GM23338 (cell line): ENCODE measurements at regions not wholly inside any gene's neighbourhood (a gene's known extent, or its start where the extent isn't known, plus 50 kb on each side); places are given as distances from the start of the nearest gene placed in this dataset.

Experiments
- ATAC-seq: fragments of 200-7000 bp; cut with Tn5 transposase; 3 replicates; pipeline ENCODE4 v1.9.1; 2020
- DNase-seq: peaks from one replicate; pipeline ENCODE4 v3.0.0-alpha.2; 2015; ENCODE audit warnings: low spot score
- H2AFZ ChIP-seq: fragments of 200-600 bp; sonication (generic); 2 replicates; pipeline ENCODE4 v1.8.0; 2016; ENCODE audit warnings: antibody characterized with exemption, mild to moderate bottlenecking, moderate library complexity
- H3F3A ChIP-seq: fragments of 200-600 bp; sonication (generic); replicated peaks from 2 replicates; pipeline ENCODE4 v1.8.0; 2017; ENCODE audit warnings: antibody characterized with exemption, mixed run types, low read depth
- H3K27ac ChIP-seq: fragments of 200-600 bp; sonication (generic); 2 replicates; pipeline ENCODE4 v1.6.1; 2016; ENCODE audit warnings: low read depth
- H3K27me3 ChIP-seq: fragments of 200-600 bp; sonication (generic); 2 replicates; pipeline ENCODE4 v1.8.0; 2016; ENCODE audit warnings: mild to moderate bottlenecking, mixed run types, moderate library complexity; ENCODE audit not compliant: insufficient read depth
- H3K36me3 ChIP-seq: fragments of 200-600 bp; sonication (generic); 2 replicates; pipeline ENCODE4 v1.8.0; 2016; ENCODE audit warnings: mild to moderate bottlenecking; ENCODE audit not compliant: insufficient read depth
- H3K4me1 ChIP-seq: fragments of 200-600 bp; sonication (generic); 2 replicates; pipeline ENCODE4 v1.8.0; 2016; ENCODE audit warnings: mild to moderate bottlenecking, moderate library complexity; ENCODE audit not compliant: insufficient read depth
- H3K4me2 ChIP-seq: fragments of 200-600 bp; sonication (generic); 2 replicates; pipeline ENCODE4 v1.7.1; 2017; ENCODE audit warnings: mixed run types
- H3K4me3 ChIP-seq: fragments of 200-600 bp; sonication (generic); 2 replicates; pipeline ENCODE4 v1.6.1; 2016; ENCODE audit warnings: mixed run types
- H3K79me2 ChIP-seq: fragments of 200-600 bp; sonication (generic); replicated peaks from 2 replicates; pipeline ENCODE4 v1.8.0; 2017; ENCODE audit warnings: mild to moderate bottlenecking; ENCODE audit not compliant: insufficient read depth
- H3K9me2 ChIP-seq: fragments of 200-600 bp; sonication (generic); 2 replicates; pipeline ENCODE4 v1.8.0; 2017; ENCODE audit not compliant: insufficient read depth
- H4K20me1 ChIP-seq: fragments of 200-600 bp; sonication (generic); replicated peaks from 2 replicates; pipeline ENCODE4 v1.8.0; 2017; ENCODE audit warnings: mild to moderate bottlenecking; ENCODE audit not compliant: insufficient read depth
- H3K27ac Mint-ChIP-seq: 2 replicates; pipeline ENCODE4 v1.8.0; 2020; ENCODE audit warnings: inconsistent platforms, mild to moderate bottlenecking, moderate library complexity, mixed read lengths
- H3K27me3 Mint-ChIP-seq: 3 replicates; pipeline ENCODE4 v1.8.0; 2022; ENCODE audit warnings: low read depth, mild to moderate bottlenecking, moderate library complexity, mixed read lengths, inconsistent platforms; ENCODE audit not compliant: insufficient read depth, poor library complexity
- H3K36me3 Mint-ChIP-seq: 3 replicates; pipeline ENCODE4 v1.8.0; 2021; ENCODE audit warnings: low read depth, mild to moderate bottlenecking, inconsistent platforms, moderate library complexity, mixed read lengths
- H3K4me1 Mint-ChIP-seq: 3 replicates; pipeline ENCODE4 v1.8.0; 2020; ENCODE audit warnings: mild to moderate bottlenecking, inconsistent platforms, mixed read lengths
- H3K4me3 Mint-ChIP-seq: 3 replicates; pipeline ENCODE4 v1.8.0; 2021; ENCODE audit warnings: moderate library complexity, mild to moderate bottlenecking, inconsistent platforms, mixed read lengths
- H3K9me3 Mint-ChIP-seq: 3 replicates; pipeline ENCODE4 v1.8.0; 2020; ENCODE audit warnings: moderate library complexity, mild to moderate bottlenecking, inconsistent platforms, mixed read lengths
- CREB1 ChIP-seq: fragments of 250-450 bp; sonication (Bioruptor Pico); IDR thresholded peaks from 2 replicates; pipeline ENCODE4 v1.5.0; 2020; ENCODE audit warnings: low read depth, mild to moderate bottlenecking, moderate library complexity
- NANOG ChIP-seq: IDR thresholded peaks from 2 replicates; pipeline ENCODE4 v1.6.1; 2016; ENCODE audit warnings: antibody characterized with exemption, borderline replicate concordance
- POLR2AphosphoS5 ChIP-seq: IDR thresholded peaks from 2 replicates; pipeline ENCODE4 v1.6.1; 2016; ENCODE audit warnings: antibody characterized with exemption, low read depth
- REST ChIP-seq: IDR thresholded peaks from one replicate; pipeline ENCODE4 v1.6.1; 2018; ENCODE audit warnings: antibody characterized with exemption; ENCODE audit not compliant: unreplicated experiment
- STAT1 ChIP-seq: IDR thresholded peaks from one replicate; pipeline ENCODE4 v1.6.1; 2016; ENCODE audit warnings: antibody characterized with exemption; ENCODE audit not compliant: unreplicated experiment
- ZNF114 ChIP-seq: fragments of 250-450 bp; sonication (Bioruptor Pico); IDR thresholded peaks from 2 replicates; pipeline ENCODE4 v1.5.0; 2020; ENCODE audit warnings: mild to moderate bottlenecking, moderate library complexity
- ZNF331 ChIP-seq: fragments of 250-450 bp; sonication (Bioruptor Pico); IDR thresholded peaks from 2 replicates; pipeline ENCODE4 v1.5.0; 2020; ENCODE audit warnings: low read depth, mild to moderate bottlenecking, moderate library complexity
- ZNF462 ChIP-seq: fragments of 250-450 bp; sonication (Bioruptor Pico); IDR thresholded peaks from 2 replicates; pipeline ENCODE4 v1.5.0; 2020; ENCODE audit warnings: mild to moderate bottlenecking, moderate library complexity
- TF ChIP-seq, protein P1 (sequence below): IDR thresholded peaks from 2 replicates; pipeline ENCODE4 v1.6.1; 2016; ENCODE audit warnings: antibody characterized with exemption
- TF ChIP-seq, protein P2 (sequence below), 2 experiments: fragments of 200-600 bp in 1 of 2; sonication (generic) in 1 of 2; conservative IDR thresholded peaks; 2 replicates each; pipeline versions ENCODE4 v1.5.1 to v1.6.1; 2016 to 2017; ENCODE audit warnings: antibody characterized with exemption in 2 of 2, low read depth in 2 of 2, mild to moderate bottlenecking in 2 of 2, moderate library complexity in 1 of 2

- no peak for TF ChIP-seq REST
- no peak for TF ChIP-seq NANOG
- no peak for TF ChIP-seq ZNF114 (CRISPR knock-in tag)
Observed at GRCh38 chr3:167100651-167101050, 279.4 kb downstream of the ZBBX start (continued).

DNA sequence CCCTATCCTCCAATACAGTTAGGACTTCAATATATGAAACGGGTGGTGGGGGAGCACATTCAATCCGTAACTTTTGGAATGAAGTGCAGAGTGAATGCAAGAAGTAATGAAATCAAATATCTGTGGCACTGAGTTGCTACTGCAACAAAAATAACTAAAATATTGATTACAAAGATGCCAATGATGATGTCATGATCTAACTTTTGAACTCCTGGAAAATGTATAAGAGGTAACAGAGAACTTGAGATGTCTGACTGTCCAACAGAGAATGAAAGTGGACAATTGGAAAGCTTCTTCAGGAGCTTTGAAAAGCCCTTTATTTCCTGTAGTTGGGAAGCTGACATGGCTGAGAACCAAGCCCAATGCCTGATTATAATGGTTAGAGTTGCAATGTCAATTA is 279.9 kb downstream of the ZBBX start:
- Histone ChIP-seq H3K79me2 (no peaks in the 10 kb centered on the region), H3K27me3 (no peaks in the 10 kb centered on the region), H3K36me3 (no peaks in the 10 kb centered on the region), H3F3A (no peaks in the 10 kb centered on the region), H3K4me2 (no peak overlapping the region), H2AFZ (no peak overlapping the region), H3K4me3 (no peak overlapping the region), H4K20me1 (no peaks in the 10 kb centered on the region), H3K4me1 (no peaks in the 10 kb centered on the region), H3K27ac (no peak overlapping the region), H3K9me2 (no peaks in the 10 kb centered on the region)
- Mint-ChIP-seq H3K36me3 (no peaks in the 10 kb centered on the region), H3K9me3 (no peaks in the 10 kb centered on the region), H3K4me1 (no peaks in the 10 kb centered on the region), H3K27me3 (no peaks in the 10 kb centered on the region), H3K4me3 (no peak overlapping the region), H3K27ac (no peak overlapping the region)
- TF ChIP-seq CREB1 (CRISPR knock-in tag): no peak
- no peak for TF ChIP-seq POLR2AphosphoS5
- TF ChIP-seq, protein P1, sequence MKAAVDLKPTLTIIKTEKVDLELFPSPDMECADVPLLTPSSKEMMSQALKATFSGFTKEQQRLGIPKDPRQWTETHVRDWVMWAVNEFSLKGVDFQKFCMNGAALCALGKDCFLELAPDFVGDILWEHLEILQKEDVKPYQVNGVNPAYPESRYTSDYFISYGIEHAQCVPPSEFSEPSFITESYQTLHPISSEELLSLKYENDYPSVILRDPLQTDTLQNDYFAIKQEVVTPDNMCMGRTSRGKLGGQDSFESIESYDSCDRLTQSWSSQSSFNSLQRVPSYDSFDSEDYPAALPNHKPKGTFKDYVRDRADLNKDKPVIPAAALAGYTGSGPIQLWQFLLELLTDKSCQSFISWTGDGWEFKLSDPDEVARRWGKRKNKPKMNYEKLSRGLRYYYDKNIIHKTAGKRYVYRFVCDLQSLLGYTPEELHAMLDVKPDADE: no peak
- TF ChIP-seq STAT1: no peak
- no peak for TF ChIP-seq ZNF114 (CRISPR knock-in tag)
- TF ChIP-seq ZNF462 (CRISPR knock-in tag): no peak
- no peak for TF ChIP-seq NANOG
- TF ChIP-seq ZNF331 (CRISPR knock-in tag): no peak
- TF ChIP-seq, protein P2, sequence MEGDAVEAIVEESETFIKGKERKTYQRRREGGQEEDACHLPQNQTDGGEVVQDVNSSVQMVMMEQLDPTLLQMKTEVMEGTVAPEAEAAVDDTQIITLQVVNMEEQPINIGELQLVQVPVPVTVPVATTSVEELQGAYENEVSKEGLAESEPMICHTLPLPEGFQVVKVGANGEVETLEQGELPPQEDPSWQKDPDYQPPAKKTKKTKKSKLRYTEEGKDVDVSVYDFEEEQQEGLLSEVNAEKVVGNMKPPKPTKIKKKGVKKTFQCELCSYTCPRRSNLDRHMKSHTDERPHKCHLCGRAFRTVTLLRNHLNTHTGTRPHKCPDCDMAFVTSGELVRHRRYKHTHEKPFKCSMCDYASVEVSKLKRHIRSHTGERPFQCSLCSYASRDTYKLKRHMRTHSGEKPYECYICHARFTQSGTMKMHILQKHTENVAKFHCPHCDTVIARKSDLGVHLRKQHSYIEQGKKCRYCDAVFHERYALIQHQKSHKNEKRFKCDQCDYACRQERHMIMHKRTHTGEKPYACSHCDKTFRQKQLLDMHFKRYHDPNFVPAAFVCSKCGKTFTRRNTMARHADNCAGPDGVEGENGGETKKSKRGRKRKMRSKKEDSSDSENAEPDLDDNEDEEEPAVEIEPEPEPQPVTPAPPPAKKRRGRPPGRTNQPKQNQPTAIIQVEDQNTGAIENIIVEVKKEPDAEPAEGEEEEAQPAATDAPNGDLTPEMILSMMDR (conservative IDR thresholded peaks at IDR 0.05; ENCODE audit: low read depth in 2 of 2): no peak
- no peak for ATAC-seq
- DNase-seq: no peak
